ENCODE measurements at regions not wholly inside any gene's neighbourhood (a gene's known extent, or its start where the extent isn't known, plus 50 kb on each side); places are given as distances from the start of the nearest gene placed in this dataset.

DNA sequence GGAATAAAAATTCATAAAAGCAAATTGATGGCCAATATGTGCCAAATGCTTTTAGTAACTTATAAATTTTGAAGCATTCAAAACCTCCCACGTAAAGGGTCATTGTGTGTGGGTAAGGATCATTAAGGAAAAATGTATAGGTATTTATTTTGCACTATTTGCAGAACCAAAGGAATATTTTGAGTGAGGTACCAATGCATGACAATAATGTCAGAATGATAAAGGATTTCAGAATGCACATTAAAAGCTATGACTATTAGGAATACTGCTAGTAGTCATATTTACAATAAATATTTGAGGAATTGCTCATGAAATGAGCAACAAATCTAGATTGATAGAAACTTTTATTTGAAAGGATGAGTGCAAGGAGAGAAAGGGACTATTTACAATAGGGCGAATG is 932.8 kb downstream of the SLC6A15 start:
- no peaks in the 10 kb centered on the region for H3K79me1 ChIP-seq (ENCODE audit: low read depth in 1 of 2, low read length in 2 of 2)
- no peak overlapping the region for H3K14ac ChIP-seq (replicated peaks; ENCODE audit: low read depth, low read length)
- no peak overlapping the region for H2AFZ ChIP-seq (replicated peaks; ENCODE audit: low read length, poor library complexity)
- H3K18ac ChIP-seq (ENCODE audit: low read depth, low read length) = no peak overlapping the region
- dilution Hi-C loops (cut with HindIII; ENCODE audit: low sequenced_read_pairs, unreplicated experiment) (no loop called here), intact Hi-C loops (cut with micrococcal nuclease) (no loop called here), in situ Hi-C loops (cut with MboI; ENCODE audit: low sequenced_read_pairs) (no loop called here)
- H2AK5ac ChIP-seq (ENCODE audit: low read depth, low read length) = no peak overlapping the region
- H4K20me1 ChIP-seq (ENCODE audit: insufficient read depth, low read length) = no peaks in the 10 kb centered on the region
- no peak overlapping the region for H3K56ac ChIP-seq (ENCODE audit: extremely low read depth, insufficient read depth, low read length)
- ChIA-PET CTCF (no interaction called here), POLR2A (ENCODE audit: unreplicated experiment) (no interaction called here)
- H2BK5ac ChIP-seq (ENCODE audit: low read depth, low read length, poor library complexity, severe bottlenecking) = no peak overlapping the region
- H2BK120ac ChIP-seq (ENCODE audit: low read depth, low read length) = no peak overlapping the region
- no peak overlapping the region for H3K23ac ChIP-seq (ENCODE audit: low read depth, low read length)
- H3K4me1 ChIP-seq (ENCODE audit: control insufficient read depth, insufficient read depth, low read length) = no peaks in the 10 kb centered on the region
- no peak overlapping the region for H2BK15ac ChIP-seq (ENCODE audit: low read depth, low read length)
- no peaks in the 10 kb centered on the region for H3K9me3 ChIP-seq (ENCODE audit: control insufficient read depth, insufficient read depth, low read length)
- WGBS, 2 experiments (ENCODE audit: extremely low coverage in 2 of 2, insufficient read length in 1 of 2) = 80% methylated on average over 1 of the region's 2 CpGs; no CpG with 5 or more reads in 1 of the 2 experiments
- no peak overlapping the region for H3K27ac ChIP-seq (ENCODE audit: insufficient read depth, low read length)
- no peak overlapping the region for H3K9ac ChIP-seq (ENCODE audit: low read depth, low read length)
- no peak overlapping the region for H3K4me2 ChIP-seq (ENCODE audit: low read depth, low read length)
- no peak overlapping the region for H3K4me3 ChIP-seq (ENCODE audit: insufficient read depth, low read depth, low read length)
- BruUV-seq (replicated peaks) = no TSS peak
- H2BK20ac ChIP-seq (ENCODE audit: low read depth, low read length) = no peak overlapping the region
- H3K27me3 ChIP-seq (ENCODE audit: control insufficient read depth, insufficient read depth, low read length) = no peaks in the 10 kb centered on the region
- no peak overlapping the region for H2AK9ac ChIP-seq (replicated peaks; ENCODE audit: low read depth, low read length, poor library complexity)
- no peak for ATAC-seq (ENCODE audit: low read depth)
- no peak for DNase-seq
- H3K9me1 ChIP-seq (ENCODE audit: insufficient read depth, low read length) = no peaks in the 10 kb centered on the region
- TF ChIP-seq, protein P1, sequence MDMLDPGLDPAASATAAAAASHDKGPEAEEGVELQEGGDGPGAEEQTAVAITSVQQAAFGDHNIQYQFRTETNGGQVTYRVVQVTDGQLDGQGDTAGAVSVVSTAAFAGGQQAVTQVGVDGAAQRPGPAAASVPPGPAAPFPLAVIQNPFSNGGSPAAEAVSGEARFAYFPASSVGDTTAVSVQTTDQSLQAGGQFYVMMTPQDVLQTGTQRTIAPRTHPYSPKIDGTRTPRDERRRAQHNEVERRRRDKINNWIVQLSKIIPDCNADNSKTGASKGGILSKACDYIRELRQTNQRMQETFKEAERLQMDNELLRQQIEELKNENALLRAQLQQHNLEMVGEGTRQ (IDR thresholded peaks at IDR 0.05; ENCODE audit: low read depth, low read length) = no peak
- TF ChIP-seq RCOR1 (IDR thresholded peaks at IDR 0.05; ENCODE audit: insufficient replicate concordance, low read length) = no peak
- no peak for TF ChIP-seq MAZ (IDR thresholded peaks at IDR 0.05; ENCODE audit: borderline replicate concordance, low read depth, low read length)
- TF ChIP-seq BHLHE40 (IDR thresholded peaks at IDR 0.05; ENCODE audit: low read depth, low read length) = no peak
- TF ChIP-seq MXI1 (IDR thresholded peaks at IDR 0.05; ENCODE audit: borderline replicate concordance, low read depth, low read length) = no peak
- no peak for TF ChIP-seq MAFK (IDR thresholded peaks at IDR 0.05; ENCODE audit: low read depth, low read length)
- TF ChIP-seq, protein P2, sequence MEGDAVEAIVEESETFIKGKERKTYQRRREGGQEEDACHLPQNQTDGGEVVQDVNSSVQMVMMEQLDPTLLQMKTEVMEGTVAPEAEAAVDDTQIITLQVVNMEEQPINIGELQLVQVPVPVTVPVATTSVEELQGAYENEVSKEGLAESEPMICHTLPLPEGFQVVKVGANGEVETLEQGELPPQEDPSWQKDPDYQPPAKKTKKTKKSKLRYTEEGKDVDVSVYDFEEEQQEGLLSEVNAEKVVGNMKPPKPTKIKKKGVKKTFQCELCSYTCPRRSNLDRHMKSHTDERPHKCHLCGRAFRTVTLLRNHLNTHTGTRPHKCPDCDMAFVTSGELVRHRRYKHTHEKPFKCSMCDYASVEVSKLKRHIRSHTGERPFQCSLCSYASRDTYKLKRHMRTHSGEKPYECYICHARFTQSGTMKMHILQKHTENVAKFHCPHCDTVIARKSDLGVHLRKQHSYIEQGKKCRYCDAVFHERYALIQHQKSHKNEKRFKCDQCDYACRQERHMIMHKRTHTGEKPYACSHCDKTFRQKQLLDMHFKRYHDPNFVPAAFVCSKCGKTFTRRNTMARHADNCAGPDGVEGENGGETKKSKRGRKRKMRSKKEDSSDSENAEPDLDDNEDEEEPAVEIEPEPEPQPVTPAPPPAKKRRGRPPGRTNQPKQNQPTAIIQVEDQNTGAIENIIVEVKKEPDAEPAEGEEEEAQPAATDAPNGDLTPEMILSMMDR (conservative IDR thresholded peaks at IDR 0.05; ENCODE audit: low read depth, low read length) = no peak
- no peak for TF ChIP-seq POLR2A (IDR thresholded peaks at IDR 0.05; ENCODE audit: low read depth, low read length)
- TF ChIP-seq RAD21 (IDR thresholded peaks at IDR 0.05; ENCODE audit: low read length) = no peak
- TF ChIP-seq, protein P3, sequence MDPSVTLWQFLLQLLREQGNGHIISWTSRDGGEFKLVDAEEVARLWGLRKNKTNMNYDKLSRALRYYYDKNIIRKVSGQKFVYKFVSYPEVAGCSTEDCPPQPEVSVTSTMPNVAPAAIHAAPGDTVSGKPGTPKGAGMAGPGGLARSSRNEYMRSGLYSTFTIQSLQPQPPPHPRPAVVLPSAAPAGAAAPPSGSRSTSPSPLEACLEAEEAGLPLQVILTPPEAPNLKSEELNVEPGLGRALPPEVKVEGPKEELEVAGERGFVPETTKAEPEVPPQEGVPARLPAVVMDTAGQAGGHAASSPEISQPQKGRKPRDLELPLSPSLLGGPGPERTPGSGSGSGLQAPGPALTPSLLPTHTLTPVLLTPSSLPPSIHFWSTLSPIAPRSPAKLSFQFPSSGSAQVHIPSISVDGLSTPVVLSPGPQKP (IDR thresholded peaks at IDR 0.05; ENCODE audit: borderline replicate concordance, low read depth, low read length) = no peak
- TF ChIP-seq SMC3 (IDR thresholded peaks at IDR 0.05; ENCODE audit: low read depth, low read length) = no peak
- TF ChIP-seq FOS (IDR thresholded peaks at IDR 0.05; ENCODE audit: low read depth, low read length) = no peak
- no peak for TF ChIP-seq RFX5 (IDR thresholded peaks at IDR 0.05; ENCODE audit: low read depth, low read length)
- no peak for TF ChIP-seq CHD1 (IDR thresholded peaks at IDR 0.05; ENCODE audit: low read depth, low read length)
- TF ChIP-seq CEBPB (IDR thresholded peaks at IDR 0.05; ENCODE audit: low read depth, low read length) = no peak
- no peak for TF ChIP-seq NFE2L2 (IDR thresholded peaks at IDR 0.05; ENCODE audit: low read depth, low read length)
- no peak overlapping the region for H3K4ac ChIP-seq (ENCODE audit: low read depth, low read length)
- no peak overlapping the region for H4K8ac ChIP-seq (ENCODE audit: low read depth in 2 of 2, low read length in 2 of 2)
- no peaks in the 10 kb centered on the region for H3K36me3 ChIP-seq (ENCODE audit: control insufficient read depth, insufficient read depth, low read length)
- no peak overlapping the region for H4K5ac ChIP-seq (ENCODE audit: low read depth, low read length)
- no peak overlapping the region for H4K91ac ChIP-seq (ENCODE audit: insufficient read depth, low read depth, low read length)

Measured in IMR-90 (cell line).